ENCODE measurements at regions not wholly inside any gene's neighbourhood (a gene's known extent, or its start where the extent isn't known, plus 50 kb on each side); places are given as distances from the start of the nearest gene placed in this dataset.

GRCh38 chr3:82002491-82002890 lies 241.0 kb upstream of the GBE1 start:
- TF ChIP-seq CTCF (conservative IDR thresholded peaks at IDR 0.05; ENCODE audit: low read depth, low read length) (no peak), EZH2 (IDR thresholded peaks at IDR 0.05; ENCODE audit: low read length, unreplicated experiment) (no peak), EZH2phosphoT487 (IDR thresholded peaks at IDR 0.05; ENCODE audit: borderline replicate concordance, low read length) (no peak)

All from PC-3 (cell line).